SK-N-SH treated with all-trans-retinoic acid at 6 μM for 48 hours (cell line): ENCODE measurements at regions not wholly inside any gene's neighbourhood (a gene's known extent, or its start where the extent isn't known, plus 50 kb on each side); places are given as distances from the start of the nearest gene placed in this dataset.

Source experiments
- ARNTL ChIP-seq: fragments of 450-650 bp; formaldehyde crosslinking; IDR thresholded peaks from 2 replicates; pipeline ENCODE4 v1.5.0; 2020; ENCODE audit warnings: low read depth, mild to moderate bottlenecking, moderate library complexity, borderline replicate concordance
- PATZ1 ChIP-seq: fragments of 250-450 bp; sonication (Bioruptor Pico); IDR thresholded peaks from 2 replicates; pipeline ENCODE4 v1.8.0; 2020; ENCODE audit warnings: mild to moderate bottlenecking, moderate library complexity, borderline replicate concordance
- PPARA ChIP-seq: fragments of 250-450 bp; sonication (Bioruptor Pico); IDR thresholded peaks from 2 replicates; pipeline ENCODE4 v1.5.0; 2020; ENCODE audit warnings: mild to moderate bottlenecking, borderline replicate concordance
- RARB ChIP-seq: fragments of 250-450 bp; sonication (Bioruptor Pico); IDR thresholded peaks from 2 replicates; pipeline ENCODE4 v1.8.0; 2021; ENCODE audit warnings: mild to moderate bottlenecking, moderate library complexity
- SNAI2 ChIP-seq: fragments of 250-450 bp; sonication (Bioruptor Pico); IDR thresholded peaks from 2 replicates; pipeline ENCODE4 v1.5.0; 2020; ENCODE audit warnings: mild to moderate bottlenecking, moderate library complexity
- TOX ChIP-seq: fragments of 250-450 bp; sonication (Bioruptor Pico); IDR thresholded peaks from 2 replicates; pipeline ENCODE4 v1.8.0; 2021; ENCODE audit warnings: mild to moderate bottlenecking, moderate library complexity, borderline replicate concordance
- TSHZ2 ChIP-seq: fragments of 250-450 bp; sonication (Bioruptor Pico); IDR thresholded peaks from 2 replicates; pipeline ENCODE4 v1.5.0; 2020; ENCODE audit warnings: mild to moderate bottlenecking, moderate library complexity
- ZC3H10 ChIP-seq: fragments of 250-450 bp; sonication (Bioruptor Pico); IDR thresholded peaks from 2 replicates; pipeline ENCODE4 v1.5.1; 2021; ENCODE audit warnings: mild to moderate bottlenecking, moderate library complexity
- ZNF70 ChIP-seq: fragments of 450-650 bp; formaldehyde crosslinking; IDR thresholded peaks from 2 replicates; pipeline ENCODE4 v1.5.0; 2020; ENCODE audit warnings: mild to moderate bottlenecking, moderate library complexity
- ZNF8 ChIP-seq: fragments of 450-650 bp; formaldehyde crosslinking; IDR thresholded peaks from 2 replicates; pipeline ENCODE4 v1.5.0; 2020; ENCODE audit warnings: mild to moderate bottlenecking, moderate library complexity

GRCh38 chr6:67748521-67748920 lies 886.6 kb upstream of the ADGRB3 start:
- no peak for TF ChIP-seq PATZ1 (CRISPR knock-in tag)
- no peak for TF ChIP-seq ZNF8
- TF ChIP-seq RARB (CRISPR knock-in tag): no peak
- TF ChIP-seq SNAI2 (CRISPR knock-in tag): no peak
- no peak for TF ChIP-seq PPARA (CRISPR knock-in tag)
- TF ChIP-seq TSHZ2: no peak
- no peak for TF ChIP-seq TOX
- no peak for TF ChIP-seq ZNF70 (CRISPR knock-in tag)
- TF ChIP-seq ZC3H10 (CRISPR knock-in tag): no peak
- TF ChIP-seq ARNTL (CRISPR knock-in tag): no peak
